Activated CD8-positive, alpha-beta memory T cell treated with anti-CD3 and anti-CD28 coated beads for 36 hours (primary cell): ENCODE measurements at regions not wholly inside any gene's neighbourhood (a gene's known extent, or its start where the extent isn't known, plus 50 kb on each side); places are given as distances from the start of the nearest gene placed in this dataset.

ENCODE experiments used
- CTCF ChIA-PET: fragments of 350-600 bp; sonication (Branson Sonifier 250); formaldehyde crosslinking; loops from one replicate; lab custom pipeline; 2021; ENCODE audit warnings: antibody characterized with exemption; lab: Charles Lee
- POLR2A ChIA-PET: fragments of 350-600 bp; sonication (Branson Sonifier 250); formaldehyde crosslinking; loops from one replicate; lab custom pipeline; 2021; ENCODE audit warnings: antibody characterized with exemption; lab: Charles Lee

DNA sequence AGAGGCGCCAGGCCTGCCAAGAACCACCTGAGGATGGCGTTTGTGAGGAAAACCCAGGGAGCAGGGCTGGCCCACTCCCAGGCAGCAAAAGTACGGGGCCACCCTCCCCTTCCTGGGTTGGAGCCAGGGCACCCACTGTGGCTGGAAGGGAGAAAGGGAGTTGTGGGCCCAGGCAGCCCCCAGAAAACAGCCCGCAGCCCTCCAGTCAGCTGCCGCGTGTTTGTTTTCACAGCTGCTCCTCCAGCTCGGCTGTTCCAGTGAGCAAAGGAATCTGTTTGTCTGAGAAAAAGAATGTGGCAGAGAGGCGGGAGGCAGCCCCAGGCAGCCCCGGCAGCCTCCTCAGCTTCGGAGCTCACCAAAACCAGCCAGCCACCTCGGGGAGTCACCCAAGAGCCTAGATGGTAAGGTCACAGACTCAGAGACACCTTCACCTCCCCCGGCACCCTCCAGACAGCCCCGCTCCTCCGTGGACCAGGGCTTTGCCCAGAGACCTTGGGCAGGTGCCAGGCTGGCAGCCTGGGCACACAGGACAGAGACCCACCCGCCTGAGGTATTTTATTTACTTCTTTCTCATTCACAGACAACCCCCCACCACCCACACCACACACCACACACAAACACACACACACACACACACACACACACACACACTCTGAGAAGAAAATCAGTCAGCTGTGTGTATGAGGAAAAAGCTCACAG is 338.1 kb downstream of the BCOR start:
- CTCF ChIA-PET = no interaction called here

DNA sequence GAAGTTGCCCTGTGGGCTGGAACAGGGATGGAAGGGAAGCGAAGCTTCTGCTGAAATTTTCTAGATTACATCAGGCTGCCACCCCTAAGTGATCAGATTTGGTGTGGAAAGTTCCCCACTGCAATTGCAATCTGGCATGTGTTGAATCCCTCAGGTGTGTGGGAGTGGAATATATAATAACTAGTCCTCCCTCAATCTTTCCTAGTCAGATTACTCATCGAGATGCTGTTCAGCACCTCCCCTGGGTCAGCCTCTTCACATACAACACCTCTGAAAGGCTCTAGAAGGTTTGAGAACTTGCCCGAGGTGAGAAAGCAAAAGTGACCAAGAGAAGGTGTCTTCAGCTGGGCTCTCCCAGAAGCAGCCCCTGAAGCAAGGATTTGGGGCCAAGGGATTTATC is 336.8 kb downstream of the BCOR start:
- ChIA-PET POLR2A (no interaction called here), CTCF (no interaction called here)

More for the DNA sequence above, 338.1 kb downstream of the BCOR start:
- POLR2A ChIA-PET = no interaction called here

- CTCF ChIA-PET = no interaction called here
- POLR2A ChIA-PET = no interaction called here
These were observed 335.4 kb downstream of the BCOR start for GRCh38 chrX:39762266-39762841.

DNA sequence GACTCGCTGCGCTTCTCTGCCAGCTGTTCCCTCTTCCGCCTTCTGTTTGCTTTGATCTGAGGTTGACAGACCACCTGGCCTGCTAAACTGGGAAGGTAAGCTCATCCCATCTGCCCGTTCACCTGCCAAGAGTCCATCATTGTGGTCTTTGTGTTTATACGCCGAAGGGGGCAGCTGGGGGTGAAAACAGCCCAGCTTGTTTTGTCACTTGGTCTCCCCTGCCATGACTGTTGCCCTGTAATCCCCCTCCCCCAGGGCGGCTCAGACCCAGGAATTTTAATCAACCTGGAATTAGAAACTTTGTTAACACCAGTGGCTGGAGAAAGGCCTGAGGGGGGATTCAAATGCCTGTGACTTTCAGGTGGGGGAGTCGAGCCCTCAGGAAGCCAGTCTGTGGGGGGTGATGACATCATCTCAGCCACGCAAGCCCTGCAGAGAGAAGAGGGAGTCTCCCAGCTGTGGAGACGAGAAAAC is 333.3 kb downstream of the BCOR start:
- ChIA-PET POLR2A (no interaction called here), CTCF (interaction anchor here (0.5 kb wide), 1 partner anchor 263 kb away, joined by 3 read pairs; no protein-coding TSS in a partner anchor)

GRCh38 chrX:39765327-39765726 is 332.4 kb downstream of the BCOR start:
- ChIA-PET POLR2A (no interaction called here), CTCF (no interaction called here)

- POLR2A ChIA-PET = no interaction called here
These were observed 331.6 kb downstream of the BCOR start for GRCh38 chrX:39766085-39766726.

GRCh38 chrX:39766855-39767254 is 330.9 kb downstream of the BCOR start:
- CTCF ChIA-PET = no interaction called here
- POLR2A ChIA-PET = no interaction called here

More at GRCh38 chrX:39766085-39766726, 331.6 kb downstream of the BCOR start:
- CTCF ChIA-PET = no interaction called here

DNA sequence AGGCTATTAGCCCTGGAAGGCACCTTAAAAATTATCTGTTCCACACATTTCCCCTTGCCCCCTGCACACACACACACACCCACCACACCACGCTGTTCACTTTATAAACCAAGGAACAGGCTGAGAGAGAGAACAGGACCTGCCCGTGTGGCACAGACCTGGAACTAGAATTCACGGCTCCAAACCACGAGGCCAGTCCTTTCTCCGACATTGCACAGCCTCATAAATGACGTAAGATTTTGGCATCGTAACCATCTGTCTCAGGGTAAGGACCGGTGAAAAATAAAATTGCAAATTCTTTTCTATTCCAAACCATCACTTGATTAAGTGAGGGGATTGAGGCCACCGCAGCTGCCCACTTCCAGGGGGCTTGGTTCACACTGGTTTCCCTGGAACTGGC is 330.3 kb downstream of the BCOR start:
- POLR2A ChIA-PET = no interaction called here
- CTCF ChIA-PET = no interaction called here

- CTCF ChIA-PET = no interaction called here
These were observed 328.0 kb downstream of the BCOR start for GRCh38 chrX:39769748-39770147.

GRCh38 chrX:39771089-39771488 is 326.7 kb downstream of the BCOR start:
- ChIA-PET CTCF (no interaction called here), POLR2A (no interaction called here)

More at GRCh38 chrX:39769748-39770147, 328.0 kb downstream of the BCOR start:
- POLR2A ChIA-PET = no interaction called here

DNA sequence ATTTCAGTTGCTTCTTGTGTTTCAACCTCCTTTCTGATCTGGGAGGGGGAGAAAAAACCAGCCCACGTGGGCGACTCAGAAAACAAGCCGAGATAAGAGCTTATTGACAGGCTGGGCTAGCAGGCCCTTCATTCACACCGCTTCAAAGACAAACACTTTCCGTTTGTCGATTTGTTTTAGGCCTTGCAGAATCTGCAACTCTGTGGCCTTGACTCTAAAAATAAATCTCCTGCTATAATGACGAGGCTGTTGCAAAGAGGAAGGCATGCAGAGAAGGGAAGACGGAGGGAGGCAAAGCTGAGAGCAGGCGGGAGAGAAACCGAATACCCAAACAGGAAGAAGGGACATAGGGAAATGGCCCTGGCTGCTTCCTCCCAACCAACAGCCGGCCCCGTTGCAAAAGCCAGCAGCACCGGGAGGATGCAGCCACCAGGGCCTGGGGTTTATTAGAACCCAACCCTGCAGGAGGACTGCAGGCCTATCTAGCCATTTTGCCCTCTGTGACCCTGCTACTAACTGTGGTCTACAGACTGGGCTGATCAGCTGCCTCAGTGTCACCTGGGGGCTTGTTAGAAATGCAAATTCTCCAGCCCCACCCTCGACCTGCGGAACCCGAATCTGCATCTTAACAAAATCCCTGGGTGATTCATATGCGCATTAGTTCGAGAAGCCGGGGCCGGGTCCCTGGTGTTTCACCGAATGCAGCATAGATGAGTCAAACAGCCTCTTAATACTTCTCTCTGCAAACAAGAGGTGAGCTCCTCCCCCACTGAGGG is 325.5 kb downstream of the BCOR start:
- CTCF ChIA-PET = no interaction called here
- POLR2A ChIA-PET = no interaction called here

DNA sequence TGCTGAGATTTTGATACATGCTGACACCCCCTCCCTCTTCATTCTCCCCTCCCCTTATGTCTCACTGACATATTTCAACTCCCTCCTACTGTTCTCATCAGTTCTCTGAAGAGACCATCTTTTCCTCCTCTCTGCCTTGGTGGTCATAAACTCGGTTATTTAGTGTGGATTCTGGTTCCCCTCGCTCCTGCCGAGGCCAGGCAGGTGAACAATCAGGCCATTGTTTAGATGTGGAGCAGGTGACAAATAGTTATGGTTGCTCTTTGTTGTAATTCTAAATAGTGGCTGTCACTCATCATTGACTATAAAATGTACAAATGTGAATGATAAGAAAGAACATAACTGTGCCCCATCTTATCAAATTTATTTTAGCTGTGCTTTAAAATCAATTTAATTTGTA is 324.6 kb downstream of the BCOR start:
- ChIA-PET POLR2A (no interaction called here), CTCF (no interaction called here)

GRCh38 chrX:39773923-39774773 is 323.6 kb downstream of the BCOR start:
- POLR2A ChIA-PET = interaction anchor here (0.8 kb wide), 1 partner anchor 325 kb away, joined by 3 read pairs; no protein-coding TSS in a partner anchor
- CTCF ChIA-PET = no interaction called here

GRCh38 chrX:39774774-39775328 is 322.9 kb downstream of the BCOR start:
- ChIA-PET CTCF (no interaction called here), POLR2A (interaction anchor here (0.8 kb wide), 1 partner anchor 324 kb away, joined by 3 read pairs; no protein-coding TSS in a partner anchor)

GRCh38 chrX:39777623-39778025 is 320.1 kb downstream of the BCOR start:
- ChIA-PET POLR2A (interaction anchor here (0.6 kb wide), 1 partner anchor 106 kb away, joined by 7 read pairs; no protein-coding TSS in a partner anchor), CTCF (no interaction called here)

DNA sequence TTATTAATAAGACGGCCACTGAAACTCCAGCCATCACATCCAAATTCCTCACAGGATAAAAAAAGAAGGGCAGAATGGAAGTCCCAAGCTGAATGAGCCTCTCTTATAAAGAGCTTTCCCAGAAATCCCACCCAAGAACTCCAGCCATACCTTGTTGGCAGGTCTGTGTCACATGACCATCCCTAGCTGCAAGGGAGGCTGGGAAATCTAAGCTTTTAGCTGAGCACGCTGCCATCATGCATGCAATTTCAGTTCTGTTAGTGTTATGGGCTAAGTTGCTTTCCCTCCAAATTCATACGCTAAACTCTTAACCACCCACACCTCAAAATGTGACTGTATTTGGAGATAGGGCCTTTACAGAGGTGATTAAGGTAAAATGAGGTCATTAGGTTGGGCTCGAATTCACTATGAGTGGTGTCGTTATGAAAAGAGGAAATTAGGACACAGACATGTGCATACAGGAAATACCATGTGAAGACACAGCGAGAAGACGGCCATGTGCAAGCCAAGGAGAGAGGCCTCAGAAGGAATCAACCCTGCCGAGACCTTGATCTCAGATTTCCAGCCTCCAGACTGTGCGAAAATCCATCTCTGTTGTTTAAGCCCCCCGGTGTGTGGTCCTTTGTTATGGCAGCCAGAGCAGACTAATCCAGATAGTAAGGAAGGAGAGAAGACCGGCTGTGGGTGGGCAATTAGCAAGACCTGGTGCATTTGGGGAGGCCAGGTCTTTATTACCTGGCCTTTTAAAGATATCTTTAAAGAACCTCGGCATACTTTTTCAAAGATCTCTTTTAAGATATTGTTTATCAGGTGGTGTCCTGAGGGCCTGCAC is 317.6 kb downstream of the BCOR start:
- ChIA-PET POLR2A (no interaction called here), CTCF (no interaction called here)

DNA sequence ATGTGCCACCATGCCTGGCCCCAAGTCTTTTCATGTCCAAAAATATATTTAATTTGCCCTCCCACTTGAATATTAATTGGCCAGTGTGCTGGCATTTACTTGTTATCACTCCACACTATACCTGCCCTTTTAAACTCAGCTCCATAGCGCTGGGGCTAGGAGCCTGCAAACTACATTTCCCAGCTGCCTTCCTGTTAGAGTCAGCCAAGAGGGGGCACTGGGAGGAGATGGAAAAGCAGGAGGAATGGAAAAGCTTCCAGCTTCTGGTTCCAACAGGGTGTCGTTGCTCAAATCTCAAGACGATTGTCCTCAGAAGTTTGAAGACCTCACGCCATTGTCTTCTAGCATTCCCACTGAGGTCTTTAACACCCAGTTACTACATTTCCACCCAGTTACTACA is 315.5 kb downstream of the BCOR start:
- CTCF ChIA-PET = interaction anchor here (0.7 kb wide), 1 partner anchor 232 kb away, joined by 4 read pairs; no protein-coding TSS in a partner anchor
- POLR2A ChIA-PET = no interaction called here

GRCh38 chrX:39787999-39788398 is 309.8 kb downstream of the BCOR start:
- ChIA-PET CTCF (no interaction called here), POLR2A (no interaction called here)
